ENCODE measurements at regions not wholly inside any gene's neighbourhood (a gene's known extent, or its start where the extent isn't known, plus 50 kb on each side); places are given as distances from the start of the nearest gene placed in this dataset.

GRCh38 chr18:66043009-66043408, 292.2 kb downstream of the CDH7 start:
- TF ChIP-seq EP300 (IDR thresholded peaks at IDR 0.05; ENCODE audit: borderline replicate concordance in 1 of 2, low read depth in 2 of 2, low read length in 2 of 2) (no peak), POLR2A (IDR thresholded peaks at IDR 0.05; ENCODE audit: control extremely low read depth in 1 of 2, low read depth in 2 of 2, low read length in 2 of 2) (no peak), GABPA (IDR thresholded peaks at IDR 0.05; ENCODE audit: borderline replicate concordance, insufficient read depth, low read length) (no peak), BCL11A (IDR thresholded peaks at IDR 0.05; ENCODE audit: low read depth in 2 of 2, low read length in 2 of 2) (no peak), TAF7 (optimal IDR thresholded peaks at IDR 0.05; ENCODE audit: borderline replicate concordance, low read depth, low read length) (no peak), EZH2 (IDR thresholded peaks at IDR 0.05; ENCODE audit: low read depth, low read length, severe bottlenecking) (no peak), ZNF274 (IDR thresholded peaks at IDR 0.05; ENCODE audit: borderline replicate concordance, extremely low read depth, low read length) (no peak), POLR2AphosphoS5 (IDR thresholded peaks at IDR 0.05; ENCODE audit: low read depth, low read length) (no peak)
- TF ChIP-seq, protein P1, sequence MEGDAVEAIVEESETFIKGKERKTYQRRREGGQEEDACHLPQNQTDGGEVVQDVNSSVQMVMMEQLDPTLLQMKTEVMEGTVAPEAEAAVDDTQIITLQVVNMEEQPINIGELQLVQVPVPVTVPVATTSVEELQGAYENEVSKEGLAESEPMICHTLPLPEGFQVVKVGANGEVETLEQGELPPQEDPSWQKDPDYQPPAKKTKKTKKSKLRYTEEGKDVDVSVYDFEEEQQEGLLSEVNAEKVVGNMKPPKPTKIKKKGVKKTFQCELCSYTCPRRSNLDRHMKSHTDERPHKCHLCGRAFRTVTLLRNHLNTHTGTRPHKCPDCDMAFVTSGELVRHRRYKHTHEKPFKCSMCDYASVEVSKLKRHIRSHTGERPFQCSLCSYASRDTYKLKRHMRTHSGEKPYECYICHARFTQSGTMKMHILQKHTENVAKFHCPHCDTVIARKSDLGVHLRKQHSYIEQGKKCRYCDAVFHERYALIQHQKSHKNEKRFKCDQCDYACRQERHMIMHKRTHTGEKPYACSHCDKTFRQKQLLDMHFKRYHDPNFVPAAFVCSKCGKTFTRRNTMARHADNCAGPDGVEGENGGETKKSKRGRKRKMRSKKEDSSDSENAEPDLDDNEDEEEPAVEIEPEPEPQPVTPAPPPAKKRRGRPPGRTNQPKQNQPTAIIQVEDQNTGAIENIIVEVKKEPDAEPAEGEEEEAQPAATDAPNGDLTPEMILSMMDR (IDR thresholded peaks at IDR 0.05; ENCODE audit: control extremely low read depth in 1 of 3, insufficient read depth in 1 of 3, low read depth in 1 of 3, low read length in 3 of 3) = no peak
- TF ChIP-seq, protein P2, sequence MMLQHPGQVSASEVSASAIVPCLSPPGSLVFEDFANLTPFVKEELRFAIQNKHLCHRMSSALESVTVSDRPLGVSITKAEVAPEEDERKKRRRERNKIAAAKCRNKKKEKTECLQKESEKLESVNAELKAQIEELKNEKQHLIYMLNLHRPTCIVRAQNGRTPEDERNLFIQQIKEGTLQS (IDR thresholded peaks at IDR 0.05; ENCODE audit: insufficient read depth, low read depth, low read length) = no peak
